ENCODE measurements at regions not wholly inside any gene's neighbourhood (a gene's known extent, or its start where the extent isn't known, plus 50 kb on each side); places are given as distances from the start of the nearest gene placed in this dataset.

- no peak overlapping the region for H3K27ac Mint-ChIP-seq (ENCODE audit: unreplicated experiment)
- H3K4me1 Mint-ChIP-seq (ENCODE audit: low read depth): peaks cover 29% of the 10 kb centered on the region
- no peak for TF ChIP-seq CTCF (IDR thresholded peaks at IDR 0.05)
- no peak for DNase-seq (ENCODE audit: low spot score)
- H3K9me3 Mint-ChIP-seq (ENCODE audit: low read depth): no peaks in the 10 kb centered on the region
- no peak overlapping the region for H3K4me3 Mint-ChIP-seq (ENCODE audit: unreplicated experiment)
- H3K27me3 Mint-ChIP-seq (ENCODE audit: low read depth): no peaks in the 10 kb centered on the region
- H3K36me3 Mint-ChIP-seq (ENCODE audit: low read depth): no peaks in the 10 kb centered on the region
These were observed 72.4 kb upstream of the EDNRB start for GRCh38 chr13:77991003-77991402.

GRCh38 chr13:77989281-77989680 is 70.7 kb upstream of the EDNRB start:
- Mint-ChIP-seq H3K27me3 (ENCODE audit: low read depth) (no peaks in the 10 kb centered on the region), H3K4me3 (ENCODE audit: unreplicated experiment) (no peak overlapping the region), H3K36me3 (ENCODE audit: low read depth) (no peaks in the 10 kb centered on the region), H3K4me1 (ENCODE audit: low read depth) (peaks cover 27% of the 10 kb centered on the region), H3K9me3 (ENCODE audit: low read depth) (no peaks in the 10 kb centered on the region), H3K27ac (ENCODE audit: unreplicated experiment) (no peak overlapping the region)
- TF ChIP-seq CTCF (IDR thresholded peaks at IDR 0.05): no peak
- no peak for DNase-seq (ENCODE audit: low spot score)

GRCh38 chr13:77988355-77988754 is 69.7 kb upstream of the EDNRB start:
- H3K4me3 Mint-ChIP-seq (ENCODE audit: unreplicated experiment): no peak overlapping the region
- H3K36me3 Mint-ChIP-seq (ENCODE audit: low read depth): no peaks in the 10 kb centered on the region
- H3K9me3 Mint-ChIP-seq (ENCODE audit: low read depth): no peaks in the 10 kb centered on the region
- TF ChIP-seq CTCF (IDR thresholded peaks at IDR 0.05): no peak
- H3K4me1 Mint-ChIP-seq (ENCODE audit: low read depth): peaks cover 24% of the 10 kb centered on the region
- no peak for DNase-seq (ENCODE audit: low spot score)
- no peaks in the 10 kb centered on the region for H3K27me3 Mint-ChIP-seq (ENCODE audit: low read depth)
- H3K27ac Mint-ChIP-seq (ENCODE audit: unreplicated experiment): no peak overlapping the region

GRCh38 chr13:77986713-77987112 is 68.1 kb upstream of the EDNRB start:
- Mint-ChIP-seq H3K36me3 (ENCODE audit: low read depth) (no peaks in the 10 kb centered on the region), H3K4me3 (ENCODE audit: unreplicated experiment) (no peak overlapping the region), H3K27ac (ENCODE audit: unreplicated experiment) (no peak overlapping the region), H3K4me1 (ENCODE audit: low read depth) (peaks cover 15% of the 10 kb centered on the region), H3K27me3 (ENCODE audit: low read depth) (no peaks in the 10 kb centered on the region), H3K9me3 (ENCODE audit: low read depth) (peaks cover 3% of the 10 kb centered on the region)
- TF ChIP-seq CTCF (IDR thresholded peaks at IDR 0.05): no peak
- no peak for DNase-seq (ENCODE audit: low spot score)

GRCh38 chr13:77985866-77986636 is 67.4 kb upstream of the EDNRB start:
- no peak for DNase-seq (ENCODE audit: low spot score)
- Mint-ChIP-seq H3K4me1 (ENCODE audit: low read depth) (peaks cover 17% of the 10 kb centered on the region), H3K9me3 (ENCODE audit: low read depth) (peaks cover 3% of the 10 kb centered on the region), H3K4me3 (ENCODE audit: unreplicated experiment) (no peak overlapping the region), H3K27ac (ENCODE audit: unreplicated experiment) (no peak overlapping the region), H3K27me3 (ENCODE audit: low read depth) (no peaks in the 10 kb centered on the region), H3K36me3 (ENCODE audit: low read depth) (no peaks in the 10 kb centered on the region)
- TF ChIP-seq CTCF (IDR thresholded peaks at IDR 0.05): no peak

Measured in chondrocyte (in vitro differentiated cells).